ENCODE measurements at regions not wholly inside any gene's neighbourhood (a gene's known extent, or its start where the extent isn't known, plus 50 kb on each side); places are given as distances from the start of the nearest gene placed in this dataset.

GRCh38 chr10:124175701-124176348 lies 82.4 kb upstream of the CHST15 start:
- TF ChIP-seq CTCF (IDR thresholded peaks at IDR 0.05; ENCODE audit: low read depth, low read length, poor library complexity, severe bottlenecking) (no peak), EZH2phosphoT487 (IDR thresholded peaks at IDR 0.05; ENCODE audit: borderline replicate concordance, low read length) (no peak)
